Stimulated activated CD8-positive, alpha-beta memory T cell treated with anti-CD3 and anti-CD28 coated beads, Interleukin-12 subunit alpha, Interleukin-12 subunit beta, amount 100 ng/mL, for 1 hour (primary cell): ENCODE measurements at regions not wholly inside any gene's neighbourhood (a gene's known extent, or its start where the extent isn't known, plus 50 kb on each side); places are given as distances from the start of the nearest gene placed in this dataset.

Source experiments
- DNase-seq: peaks from one replicate; pipeline ENCODE4 v3.0.0-alpha.2; 2020; ENCODE audit warnings: low read depth

DNA sequence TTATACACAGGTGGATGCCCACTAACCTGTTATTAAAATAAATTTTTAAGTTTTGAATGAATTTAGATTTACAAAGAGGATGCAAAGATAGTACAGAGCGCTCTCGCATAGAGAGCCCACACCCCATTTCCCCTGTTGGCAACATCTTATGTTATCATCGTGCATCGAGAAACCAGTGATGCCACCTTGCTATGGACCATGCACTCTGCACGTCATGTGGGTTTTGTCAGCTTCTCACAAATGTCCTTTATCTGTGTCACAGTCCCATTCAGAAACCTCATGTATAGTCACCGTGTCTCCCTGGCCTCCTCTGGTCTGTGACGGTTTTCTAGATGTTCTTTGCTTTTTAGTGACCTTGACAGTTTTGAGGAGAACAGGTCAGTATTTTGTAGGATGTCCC lies 60.0 kb downstream of the ING1 start:
- no peak for DNase-seq

DNA sequence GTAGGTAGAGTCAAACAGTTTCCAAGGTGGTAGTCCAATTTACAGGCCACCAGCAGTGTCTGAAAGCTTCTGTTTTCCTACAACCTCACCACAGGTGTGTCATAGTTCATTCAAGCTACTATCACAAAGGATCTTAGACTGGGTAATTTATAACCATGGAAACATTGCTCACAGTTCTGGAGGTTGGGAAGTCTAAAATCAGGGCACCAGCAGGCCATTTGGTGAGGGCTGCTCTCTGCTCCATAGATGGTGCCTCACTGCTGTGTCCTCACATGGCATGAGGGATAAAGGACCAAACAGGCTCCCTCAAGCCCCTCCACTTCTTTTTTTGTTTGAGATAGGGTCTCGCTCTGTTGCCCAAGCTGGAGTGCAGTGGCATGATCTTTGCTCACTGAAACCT lies 60.6 kb downstream of the ING1 start:
- DNase-seq: no peak

DNA sequence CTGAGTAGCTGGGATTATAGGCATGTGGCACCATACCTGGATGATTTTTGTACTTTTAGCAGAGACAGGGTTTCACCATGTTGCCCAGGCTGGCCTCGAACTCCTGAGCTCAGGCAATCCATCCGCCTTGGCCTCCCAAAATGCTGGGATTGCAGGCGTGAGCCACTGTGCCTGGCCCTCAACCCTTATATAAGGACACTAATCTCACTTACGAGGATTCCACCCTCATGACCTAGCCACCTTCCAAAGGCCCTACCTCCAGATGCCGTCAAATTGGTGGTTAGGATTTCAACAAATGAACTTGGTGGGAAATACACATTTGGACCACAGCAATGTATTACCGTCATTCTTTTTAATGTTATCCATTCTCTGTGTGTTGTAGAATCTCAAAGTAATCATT lies 61.0 kb downstream of the ING1 start:
- DNase-seq: no peak

DNA sequence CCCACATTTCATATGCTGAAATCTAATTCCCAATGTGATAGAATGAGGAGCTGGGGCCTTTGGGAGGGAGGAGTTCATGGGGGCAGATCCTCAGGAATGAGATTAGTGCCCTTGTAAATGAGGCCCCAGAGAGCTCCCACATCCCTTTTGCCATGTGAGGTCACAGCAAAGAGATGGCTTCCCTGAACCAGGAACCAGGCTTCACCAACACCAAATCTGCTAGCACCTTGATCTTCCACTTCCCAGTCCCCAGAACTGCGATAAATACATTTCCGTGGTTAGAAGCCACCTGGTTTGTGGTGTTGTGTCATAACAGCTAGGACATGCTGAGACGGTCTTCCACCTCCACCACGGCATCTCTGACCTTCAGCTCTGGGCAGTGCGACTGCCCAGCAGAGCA lies 62.1 kb downstream of the ING1 start:
- no peak for DNase-seq

DNA sequence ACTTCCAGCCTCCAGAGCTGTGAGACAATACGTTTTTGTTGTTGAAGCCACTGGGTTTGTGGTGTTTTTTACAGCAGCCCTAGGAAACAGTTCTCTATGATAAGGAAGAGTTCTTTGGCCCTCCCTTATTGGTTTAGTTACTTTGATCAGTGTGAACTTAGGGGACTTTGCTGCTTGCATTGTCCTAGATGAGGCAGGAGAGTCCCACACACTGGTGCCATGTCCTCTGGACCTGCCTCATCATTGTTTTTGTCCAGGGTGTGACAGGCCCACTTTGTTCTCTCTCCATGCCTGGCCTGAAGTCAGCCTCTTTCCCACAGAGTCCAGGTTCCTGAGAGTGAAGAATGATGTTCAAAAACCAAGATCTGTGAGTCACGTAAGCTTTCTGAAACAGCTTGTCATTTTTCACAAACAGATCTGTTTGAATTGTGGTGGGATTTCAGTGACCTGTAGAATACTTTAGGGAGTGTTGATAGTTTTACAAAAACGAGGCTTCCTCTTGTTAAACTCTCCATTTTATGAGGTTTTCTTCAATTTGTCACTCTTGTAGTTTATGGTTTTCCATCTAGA lies 63.8 kb downstream of the ING1 start:
- no peak for DNase-seq

DNA sequence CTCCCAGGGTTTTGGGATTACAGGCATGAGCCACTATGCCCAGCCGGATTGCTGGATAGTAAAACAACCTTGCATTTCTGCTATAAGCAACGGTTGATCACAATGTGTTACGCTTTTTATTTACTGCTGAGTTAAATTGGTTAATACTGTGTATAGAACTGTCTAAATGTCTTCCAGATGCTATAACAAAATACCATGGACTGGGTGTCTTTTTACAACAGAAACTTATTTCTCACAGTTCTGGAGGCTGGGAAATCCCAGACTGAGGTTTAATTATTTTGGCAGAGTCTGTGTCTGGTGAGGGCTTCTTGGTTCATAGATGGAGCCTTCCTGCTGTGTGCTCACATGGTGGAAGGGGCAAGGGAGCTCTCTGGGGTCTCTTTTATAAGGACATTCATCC lies 65.5 kb downstream of the ING1 start:
- DNase-seq: no peak

DNA sequence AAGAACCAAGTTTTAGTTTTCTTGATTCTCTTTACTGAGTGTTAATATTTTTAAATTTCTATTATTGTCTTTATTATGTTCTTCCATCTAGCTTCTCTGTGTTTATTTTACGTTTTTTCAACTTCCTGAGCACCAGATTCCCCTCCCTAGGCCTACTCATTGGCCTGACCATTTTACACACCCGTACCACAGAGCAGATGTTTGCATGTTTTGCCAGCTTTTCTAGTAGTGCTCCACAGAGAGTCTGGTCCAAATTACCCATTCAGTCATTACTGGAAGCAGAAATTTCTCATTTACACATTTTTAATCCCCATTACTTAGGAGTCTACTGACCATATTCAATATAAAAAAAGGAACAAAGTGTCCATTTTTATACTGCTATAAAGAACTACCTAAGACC lies 66.9 kb downstream of the ING1 start:
- DNase-seq: no peak

DNA sequence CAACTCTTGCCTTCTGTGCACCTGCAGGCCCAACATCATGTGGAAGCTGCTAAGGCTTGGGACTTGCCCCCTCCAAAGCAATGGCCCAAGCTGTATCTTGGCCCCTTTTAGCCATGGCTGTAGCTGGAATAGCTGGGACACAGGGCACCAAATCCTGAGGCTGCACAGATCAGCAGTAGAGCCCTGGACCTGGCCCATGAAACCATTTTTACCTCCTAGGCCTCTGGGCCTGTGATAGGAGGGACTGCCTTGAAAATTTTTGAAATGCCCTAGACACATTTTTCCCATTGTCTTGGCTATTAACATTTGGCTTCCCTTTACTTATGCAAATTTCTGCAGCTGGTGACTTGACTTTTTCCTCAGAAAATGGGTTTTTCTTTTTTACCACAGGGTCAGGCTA lies 68.7 kb downstream of the ING1 start:
- no peak for DNase-seq

DNA sequence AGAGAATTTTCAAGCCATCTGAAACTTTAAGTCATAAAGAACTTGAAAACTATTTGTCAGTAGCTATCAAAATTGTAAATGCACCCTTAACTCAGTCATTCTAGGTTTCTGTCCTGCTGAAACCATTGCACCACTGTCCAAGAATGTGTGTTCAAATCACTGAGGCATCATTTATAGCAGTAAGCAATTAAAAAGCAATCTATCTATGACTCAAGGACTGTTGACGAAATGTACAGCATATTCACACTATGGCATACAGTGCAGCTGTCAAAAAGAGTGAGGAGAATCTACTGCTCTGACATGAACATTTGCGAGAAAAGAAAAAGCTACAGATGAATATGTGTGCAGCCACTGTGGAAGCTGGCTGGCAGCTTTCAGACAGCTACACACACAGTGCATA lies 71.2 kb downstream of the ING1 start:
- no peak for DNase-seq

DNA sequence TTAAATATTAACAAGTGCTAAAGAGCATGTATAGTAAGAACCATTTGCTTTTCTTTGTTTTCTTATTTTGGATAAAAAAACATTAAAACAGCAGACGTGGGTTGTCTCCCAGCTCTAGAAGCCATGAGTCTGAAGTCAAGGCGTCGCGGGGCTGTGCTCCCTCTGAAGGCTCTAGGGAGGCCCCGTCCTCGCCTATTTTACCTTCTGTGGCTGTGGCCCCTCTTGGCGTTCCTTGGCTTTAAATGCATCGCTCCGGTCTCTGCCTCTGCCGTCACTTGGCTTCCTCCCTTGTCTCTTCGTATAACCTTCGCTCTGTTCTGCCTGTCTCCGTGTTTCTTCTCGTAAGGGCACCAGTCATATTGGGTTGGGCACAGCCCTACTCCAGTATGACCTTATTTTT lies 75.3 kb downstream of the ING1 start:
- no peak for DNase-seq

DNA sequence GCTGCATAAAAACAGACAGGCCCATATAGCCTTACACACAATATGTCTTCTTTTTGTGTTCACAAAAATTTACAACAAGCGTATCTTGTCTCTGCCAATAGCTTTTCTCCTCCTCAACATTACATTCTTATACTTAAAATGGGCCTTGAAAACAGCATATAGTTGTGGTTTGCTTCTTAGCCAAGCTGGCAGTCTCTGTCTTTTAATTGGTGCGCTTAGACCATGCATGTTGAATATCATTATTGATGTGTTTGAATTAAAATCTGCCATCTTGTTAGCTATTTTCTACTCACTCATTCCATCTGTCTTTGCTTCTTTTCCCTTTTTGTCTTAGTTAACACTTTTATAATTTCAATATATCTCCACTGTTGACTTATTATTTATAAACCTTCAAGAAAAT lies 76.4 kb downstream of the ING1 start:
- DNase-seq: no peak

DNA sequence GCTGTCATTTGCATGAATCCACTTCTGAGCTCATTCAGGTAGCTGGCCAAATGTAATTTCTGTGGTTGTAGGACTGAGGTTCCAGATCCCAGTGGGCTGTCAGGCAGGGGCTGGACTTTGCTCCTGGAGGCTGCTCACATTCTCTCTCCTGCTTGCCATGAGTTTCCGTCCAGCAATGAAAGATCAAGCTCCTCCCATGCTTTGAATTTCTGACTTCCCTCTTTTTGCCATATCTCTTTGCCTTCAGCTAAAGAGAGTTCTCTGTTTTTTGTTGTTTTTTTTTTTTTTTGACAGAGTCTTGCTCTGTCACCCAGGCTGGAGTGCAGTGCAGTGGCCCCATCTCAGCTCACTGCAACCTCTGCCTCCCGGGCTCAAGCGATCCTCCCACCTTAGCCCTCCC lies 76.9 kb downstream of the ING1 start:
- no peak for DNase-seq

DNA sequence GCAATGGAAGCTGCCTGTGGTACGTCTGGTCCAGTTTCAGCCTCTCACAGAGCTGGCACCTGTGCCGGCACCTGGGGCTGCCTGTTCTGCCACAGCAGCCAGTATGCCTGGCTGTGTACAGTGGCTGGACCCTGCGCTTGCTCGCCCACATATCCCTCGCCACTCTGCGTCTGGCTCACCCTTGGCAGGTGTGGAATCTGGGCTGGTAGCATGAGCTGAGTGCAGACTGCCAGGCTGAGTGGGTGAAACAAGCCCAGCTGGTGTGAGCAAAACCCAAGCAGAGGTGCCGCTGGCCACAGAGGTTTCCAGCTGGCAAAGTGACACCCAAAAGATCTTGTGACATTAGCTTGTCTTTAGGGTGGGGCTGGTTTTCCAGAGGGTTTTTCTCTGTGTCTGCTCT lies 80.7 kb downstream of the ING1 start:
- DNase-seq: no peak

DNA sequence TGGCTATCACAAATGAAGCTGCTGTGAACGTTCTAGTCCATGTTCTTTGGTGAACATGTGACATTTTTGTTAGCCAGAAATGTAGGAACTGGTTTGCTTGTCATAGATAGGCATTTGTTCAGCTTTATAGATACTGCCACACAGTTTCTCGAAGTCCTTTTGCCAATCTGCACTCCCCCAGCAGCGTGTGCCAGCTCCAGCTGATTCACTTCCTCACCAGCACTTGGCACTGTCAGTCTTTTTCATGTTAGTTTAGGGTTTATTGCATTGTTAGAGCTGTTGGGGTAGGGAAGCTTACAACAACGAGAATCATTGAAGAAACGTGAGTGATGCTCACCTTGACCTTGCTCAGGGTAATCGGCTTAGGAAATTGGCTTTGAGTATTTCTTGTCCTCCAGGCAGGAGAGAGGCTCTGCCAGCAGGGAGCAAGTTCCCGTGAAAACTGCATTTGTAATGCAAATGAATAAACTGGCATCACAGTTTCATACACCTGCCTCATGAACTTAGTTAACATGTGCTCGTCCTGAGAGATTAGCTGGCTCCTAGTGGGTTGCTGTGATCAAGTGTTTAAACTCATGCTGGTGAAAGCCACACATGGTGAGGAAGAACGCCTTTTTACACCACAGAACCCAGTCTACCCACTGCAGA lies 83.9 kb downstream of the ING1 start:
- no peak for DNase-seq

DNA sequence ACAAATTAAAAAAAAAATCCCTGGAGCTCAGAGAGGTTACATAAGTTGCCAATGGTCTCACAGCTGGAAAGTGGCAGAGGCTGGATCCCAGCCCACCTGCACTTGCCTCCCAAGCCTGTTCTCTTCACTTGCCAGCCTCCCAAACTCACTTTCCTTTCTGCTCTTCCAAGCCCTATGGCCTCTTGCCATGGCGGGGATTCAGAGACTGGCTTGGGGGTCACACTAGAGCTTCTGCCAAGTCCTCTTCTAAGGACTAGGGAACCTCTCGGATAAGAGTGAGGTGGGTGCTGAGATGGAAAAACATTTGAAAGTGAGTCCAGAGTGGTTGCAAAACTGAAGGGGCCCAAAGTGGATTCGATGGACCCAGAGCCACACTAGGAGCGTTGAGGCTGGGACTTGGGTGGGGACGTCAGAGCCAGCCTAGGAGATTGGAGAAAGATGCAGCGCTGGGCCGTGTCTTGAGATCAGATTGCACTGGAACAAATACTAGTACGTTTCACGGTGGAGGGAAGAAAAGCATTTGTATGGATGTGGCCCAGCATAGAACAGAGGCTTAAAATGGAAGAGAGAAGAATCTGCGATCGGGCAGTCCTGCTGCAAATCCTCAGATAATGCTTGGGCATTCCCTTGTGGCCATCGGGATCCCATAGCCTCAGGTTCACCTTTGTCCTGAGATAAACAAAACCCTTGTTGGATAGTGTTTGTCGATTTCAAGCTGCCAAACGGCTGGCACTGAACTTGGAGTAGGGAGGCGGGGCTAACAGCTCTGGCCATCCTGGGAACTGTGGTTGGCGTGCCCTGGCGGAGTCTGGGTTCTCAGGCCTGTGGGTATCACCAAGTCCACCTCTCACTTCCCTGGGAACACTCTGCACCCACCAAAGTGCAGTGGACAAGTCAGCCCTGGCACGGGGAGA lies 84.8 kb downstream of the ING1 start:
- DNase-seq: no peak

DNA sequence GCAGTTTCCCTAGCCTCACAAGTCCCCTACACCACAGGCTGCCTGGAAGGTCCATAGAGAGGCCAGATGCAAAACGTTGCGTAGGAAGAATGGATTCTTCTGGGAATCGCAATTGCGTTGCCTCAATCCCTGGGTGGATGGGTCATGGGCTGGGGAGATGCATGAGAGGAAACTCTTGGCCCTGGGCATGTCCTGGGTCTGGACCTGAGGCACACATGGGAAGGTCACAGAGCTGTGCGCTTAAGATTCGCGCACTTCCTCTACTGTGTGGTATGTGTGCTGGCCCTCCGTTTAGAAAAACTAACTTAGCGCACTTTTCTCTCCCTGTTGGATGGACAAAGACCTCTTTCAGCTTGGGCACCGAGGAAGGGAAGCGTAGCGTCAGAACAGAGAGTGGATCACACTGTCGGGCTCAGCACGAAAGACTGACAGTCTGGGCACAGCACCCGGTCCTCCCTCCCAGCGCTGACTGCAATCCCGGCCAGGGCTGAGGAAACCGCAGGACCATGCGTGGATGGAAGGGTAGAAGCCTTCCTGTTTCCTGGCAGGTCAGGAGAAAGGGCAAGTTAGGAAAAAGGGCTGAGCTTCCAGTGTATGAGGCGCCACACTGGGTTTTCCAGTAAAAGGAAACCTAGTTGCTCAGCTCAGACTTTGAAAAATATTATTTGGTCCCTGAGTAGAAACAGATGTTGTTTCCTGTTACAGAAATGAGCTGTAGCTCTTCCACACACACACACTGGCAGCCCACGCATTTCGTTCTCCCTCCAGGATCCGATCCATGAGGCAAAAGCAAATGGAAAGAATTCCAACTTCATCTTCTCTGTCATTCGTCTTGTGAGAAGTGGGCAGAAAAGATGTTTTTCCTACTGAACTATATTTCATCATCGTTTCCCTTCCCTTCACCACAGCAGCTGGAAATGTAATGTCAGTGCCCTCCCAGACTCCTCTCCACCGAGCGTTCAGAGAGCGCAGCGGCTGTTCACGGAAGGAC lies 86.0 kb downstream of the ING1 start:
- no peak for DNase-seq

DNA sequence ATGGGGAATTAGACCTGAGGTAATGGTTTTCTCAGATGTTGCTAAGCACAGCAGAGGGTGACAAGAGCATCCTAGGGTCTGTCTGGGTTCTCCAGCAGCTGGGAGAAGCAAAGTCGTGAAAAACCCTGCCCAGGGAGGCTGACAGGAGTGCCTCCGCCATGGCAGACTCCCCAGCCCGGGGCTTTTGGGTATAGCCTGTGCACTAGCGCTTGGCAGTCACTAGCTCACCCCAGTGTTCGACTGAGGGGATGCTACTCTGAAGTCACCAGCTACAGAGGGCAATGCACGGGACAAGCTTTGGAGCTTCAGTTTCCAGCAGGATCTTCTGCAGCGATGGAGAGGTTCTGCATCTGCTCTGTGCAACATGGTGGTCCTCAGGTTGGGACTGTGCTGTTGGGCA lies 87.5 kb downstream of the ING1 start:
- no peak for DNase-seq

DNA sequence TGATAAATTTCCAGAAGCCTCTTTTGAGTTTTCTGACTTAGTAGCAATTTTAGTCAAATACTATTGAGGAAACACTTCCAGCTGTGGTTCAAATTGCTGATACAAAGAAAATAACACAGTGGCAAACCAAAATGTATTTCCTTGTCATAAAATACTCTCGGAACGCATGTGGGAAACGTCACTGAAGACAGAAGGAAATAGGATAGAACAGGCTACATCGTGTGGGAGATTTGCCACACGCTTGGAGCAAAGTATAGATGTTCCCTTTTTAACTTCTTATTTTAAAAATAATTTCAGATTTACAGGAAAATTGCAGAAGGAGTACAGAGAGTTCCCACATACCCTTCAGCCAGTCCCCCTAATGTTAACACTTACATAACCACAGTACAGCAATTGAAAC lies 88.8 kb downstream of the ING1 start:
- no peak for DNase-seq

DNA sequence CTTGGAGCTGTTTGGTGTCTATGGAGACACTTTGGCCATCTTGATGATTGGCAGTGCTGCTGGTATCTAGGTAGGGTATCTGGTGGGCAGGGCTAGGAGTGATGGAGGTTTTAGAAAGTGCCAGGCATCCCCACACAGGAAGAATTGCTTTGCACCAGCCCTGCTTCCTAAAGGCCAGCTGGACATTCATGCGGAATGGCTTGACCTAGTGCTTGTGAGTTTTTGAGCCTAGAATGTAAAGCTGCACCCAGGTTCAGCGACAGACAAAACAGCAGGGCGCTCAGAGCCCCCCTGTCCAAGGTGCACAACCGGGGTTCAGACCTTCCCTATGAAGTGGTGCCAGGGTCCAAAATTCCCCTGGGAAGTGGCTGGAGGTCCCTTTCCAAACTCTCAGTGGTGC lies 93.1 kb downstream of the ING1 start:
- no peak for DNase-seq

DNA sequence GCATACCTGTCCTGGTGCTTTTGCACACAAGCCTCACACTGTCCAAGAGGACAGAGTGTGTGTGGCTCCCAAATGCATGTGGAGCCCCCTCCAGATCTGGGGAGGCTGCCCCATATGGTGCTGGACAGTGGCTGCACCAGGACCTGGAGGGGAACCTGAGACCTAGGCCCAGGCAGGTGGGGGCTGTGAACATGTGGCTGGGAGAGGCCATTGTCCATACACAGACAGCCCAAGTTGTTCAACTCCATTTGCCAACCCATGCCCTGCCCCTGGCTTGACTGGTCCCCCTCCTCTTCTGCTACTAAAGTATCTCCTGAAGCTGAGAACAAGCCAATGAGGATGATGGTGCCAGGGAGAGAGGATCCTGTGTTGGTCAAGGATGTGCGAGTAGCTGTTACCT lies 94.0 kb downstream of the ING1 start:
- no peak for DNase-seq

DNA sequence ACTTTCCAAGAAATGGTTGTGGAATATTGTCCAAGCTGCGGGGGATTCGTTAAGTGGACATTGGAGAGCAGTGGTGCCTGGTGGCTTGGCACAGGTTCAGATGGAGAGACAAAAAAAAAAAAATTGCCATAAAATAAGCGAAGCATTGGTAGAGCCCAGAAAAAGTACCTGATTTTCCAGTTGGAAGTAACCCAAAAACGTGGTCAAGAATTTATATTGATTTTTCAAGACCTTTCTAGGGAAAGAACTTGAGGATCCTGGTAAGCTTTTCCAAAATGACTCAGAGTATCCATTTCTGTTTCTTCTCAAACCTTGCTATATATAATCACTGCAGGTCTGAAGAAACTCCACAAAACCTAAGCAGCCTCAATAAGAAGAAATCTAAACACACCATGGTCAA lies 94.6 kb downstream of the ING1 start:
- no peak for DNase-seq

DNA sequence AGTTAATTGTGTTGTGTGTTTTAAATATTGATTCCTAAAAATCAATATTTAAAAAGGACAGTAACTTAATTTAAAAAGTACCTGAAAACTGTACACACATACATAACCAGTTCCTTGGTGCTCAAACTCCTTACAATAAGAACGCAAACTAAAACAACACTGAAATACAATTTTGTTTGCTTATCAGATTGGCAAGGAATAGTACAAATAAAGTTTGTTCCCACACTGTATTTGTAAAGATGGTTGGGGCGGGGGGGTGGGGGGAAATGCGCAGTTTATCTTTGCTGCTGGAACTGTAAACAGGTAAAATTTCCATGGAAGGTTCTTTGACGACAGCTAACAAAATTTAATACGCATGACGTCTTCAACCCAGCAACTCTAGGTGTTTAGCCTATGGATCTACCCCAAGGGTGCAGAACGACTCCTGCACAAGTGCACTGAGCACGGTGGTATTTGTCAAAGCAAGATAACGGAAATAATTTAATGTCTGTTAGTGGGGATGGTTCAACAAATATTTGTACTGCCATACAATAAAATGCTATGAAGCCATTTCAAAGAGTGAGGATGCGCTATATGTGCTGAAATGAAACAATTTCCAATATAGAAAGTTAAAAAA lies 96.5 kb downstream of the ING1 start:
- DNase-seq: no peak
